Small intestine (tissue), 7 donors: ENCODE measurements at regions not wholly inside any gene's neighbourhood (a gene's known extent, or its start where the extent isn't known, plus 50 kb on each side); places are given as distances from the start of the nearest gene placed in this dataset.
A peak's percentile ranks its signal among the peaks of the same experiment; 100 is the strongest.

Experiments used
- DNase-seq, 2 donors: peaks; one replicate each; pipeline versions ENCODE4 v3.0.0 to v3.0.0-alpha.2; 2013
- FAIRE-seq: peaks from 2 replicates; lab custom pipeline; 2012; peaks lifted over from hg19 to GRCh38; lab: Jason Lieb, UNC
- H3K27ac ChIP-seq, 3 donors: one replicate each; pipeline ENCODE4 v1.5.1; 2013; ENCODE audit warnings: low read length in 2 of 3, mild to moderate bottlenecking in 2 of 3, control low read depth in 1 of 3, inconsistent platforms in 1 of 3, low read depth in 1 of 3, moderate library complexity in 1 of 3
- H3K27me3 ChIP-seq, 3 donors: one replicate each; pipeline ENCODE4 v1.6.1; 2013; ENCODE audit warnings: low read length in 3 of 3, inconsistent platforms in 1 of 3; ENCODE audit not compliant: control insufficient read depth in 3 of 3, insufficient read depth in 3 of 3
- H3K36me3 ChIP-seq, 3 donors: one replicate each; pipeline ENCODE4 v1.6.1; 2013; ENCODE audit warnings: low read length in 3 of 3, inconsistent platforms in 1 of 3, low read depth in 1 of 3, mild to moderate bottlenecking in 1 of 3, moderate library complexity in 1 of 3; ENCODE audit not compliant: control insufficient read depth in 3 of 3, insufficient read depth in 2 of 3
- H3K4me1 ChIP-seq, 3 donors: one replicate each; pipeline ENCODE4 v1.6.1; 2013; ENCODE audit warnings: low read length in 2 of 3, inconsistent platforms in 1 of 3, low read depth in 1 of 3, mild to moderate bottlenecking in 1 of 3, moderate library complexity in 1 of 3; ENCODE audit not compliant: control insufficient read depth in 3 of 3, insufficient read depth in 2 of 3
- H3K4me3 ChIP-seq, 3 donors: one replicate each; pipeline ENCODE4 v1.5.1; 2013; ENCODE audit warnings: low read length in 3 of 3, control low read depth in 1 of 3, inconsistent platforms in 1 of 3, low read depth in 1 of 3, mild to moderate bottlenecking in 1 of 3, moderate library complexity in 1 of 3
- H3K9me3 ChIP-seq, 2 donors: one replicate each; pipeline ENCODE4 v1.6.1; 2013; ENCODE audit warnings: low read depth in 1 of 2, low read length in 1 of 2; ENCODE audit not compliant: control insufficient read depth in 2 of 2, insufficient read depth in 1 of 2
- WGBS, 3 donors: extraction: QIAGEN DNeasy Blood & Tissue Kit; methylation state at CpG; one replicate each; pipeline ENCODE4 v1.1.7; 2013; 5-methylcytosine and 5-hydroxymethylcytosine counted together
- donor health status: healthy with polysubstance abuse.
- donor health status: control.
- donor health status: control.
- donor health status: Bipolar disorder and iron deficiency.
- donor health status: healthy.

- WGBS, 3 donors, result 68 to 77% (median 76%) methylated on average over 2 of the region's 2 CpGs
- peaks cover 0 to 6% (median 6%) of the 10 kb centered on the region in 3 donors for H3K4me1 ChIP-seq
- DNase-seq (no peak), FAIRE-seq (no peak)
- H3K36me3 ChIP-seq, result no peaks in the 10 kb centered on the region
- H3K27me3 ChIP-seq, result no peaks in the 10 kb centered on the region
- no peaks in the 10 kb centered on the region for H3K9me3 ChIP-seq
- H3K27ac ChIP-seq, result no peak overlapping the region
- no peak overlapping the region for H3K4me3 ChIP-seq
Measured at GRCh38 chr11:45076761-45077160, 69.7 kb upstream of the PRDM11 start.

- peaks cover 0 to 2% (median 0%) of the 10 kb centered on the region in 3 donors for H3K27me3 ChIP-seq
- H3K9me3 ChIP-seq, result no peaks in the 10 kb centered on the region
- WGBS, 3 donors, result 68 to 86% (median 80%) methylated on average over 16 of the region's 16 CpGs
- DNase-seq (no peak), FAIRE-seq (no peak)
- no peaks in the 10 kb centered on the region for H3K36me3 ChIP-seq
- peaks cover 0 to 6% (median 6%) of the 10 kb centered on the region in 3 donors for H3K4me1 ChIP-seq
- H3K4me3 ChIP-seq, result no peak overlapping the region
- H3K27ac ChIP-seq, result no peak overlapping the region
Measured at GRCh38 chr11:45078236-45079074, 68.0 kb upstream of the PRDM11 start.

- Histone ChIP-seq H3K27me3 (peaks cover 0 to 2% (median 0%) of the 10 kb centered on the region in 3 donors), H3K36me3 (no peaks in the 10 kb centered on the region), H3K4me1 (peaks cover 0 to 6% (median 2%) of the 10 kb centered on the region in 3 donors), H3K27ac (no peak overlapping the region), H3K4me3 (no peak overlapping the region), H3K9me3 (no peaks in the 10 kb centered on the region)
- DNase-seq (no peak), FAIRE-seq (no peak)
- 40 to 50% (median 50%) methylated on average over 4 of the region's 4 CpGs for WGBS, 3 donors
Measured at GRCh38 chr11:45079075-45079444, 67.4 kb upstream of the PRDM11 start.

GRCh38 chr11:45079567-45079942 lies 66.9 kb upstream of the PRDM11 start:
- Histone ChIP-seq H3K4me1 (peaks cover 0 to 6% (median 0%) of the 10 kb centered on the region in 3 donors), H3K36me3 (no peaks in the 10 kb centered on the region), H3K9me3 (no peaks in the 10 kb centered on the region), H3K27me3 (peaks cover 0 to 2% (median 0%) of the 10 kb centered on the region in 3 donors), H3K4me3 (no peak overlapping the region), H3K27ac (no peak overlapping the region)
- WGBS, 3 donors, result 64 to 78% (median 64%) methylated on average over 1 of the region's 1 CpG
- DNase-seq (no peak), FAIRE-seq (no peak)

- H3K9me3 ChIP-seq, result no peaks in the 10 kb centered on the region
- no peaks in the 10 kb centered on the region for H3K36me3 ChIP-seq
- H3K27ac ChIP-seq, result peak overlapping the region in 2 of 3 donors; percentile 58 to 75
- no peak overlapping the region for H3K4me3 ChIP-seq
- H3K4me1 ChIP-seq, result peaks cover 0 to 6% (median 0%) of the 10 kb centered on the region in 3 donors
- FAIRE-seq, result no peak
- 56 to 66% (median 61%) methylated on average over 15 to 16 of the region's 16 CpGs for WGBS, 3 donors
- H3K27me3 ChIP-seq, result peaks cover 0 to 2% (median 0%) of the 10 kb centered on the region in 3 donors
- DNase-seq, result peak in 1 of 2 donors; percentile 55
Measured at GRCh38 chr11:45079943-45080719, 66.3 kb upstream of the PRDM11 start.

- Histone ChIP-seq H3K36me3 (no peaks in the 10 kb centered on the region), H3K4me1 (peaks cover 0 to 10% (median 9%) of the 10 kb centered on the region in 3 donors), H3K27me3 (peaks cover 0 to 2% (median 0%) of the 10 kb centered on the region in 3 donors), H3K27ac (peak overlapping the region in 1 of 3 donors; percentile 46), H3K9me3 (no peaks in the 10 kb centered on the region), H3K4me3 (no peak overlapping the region)
- no peak for FAIRE-seq
- WGBS, 3 donors, result 54 to 70% (median 54%) methylated on average over 10 of the region's 10 CpGs
- DNase-seq, result no peak
Measured at GRCh38 chr11:45082744-45083543, 63.5 kb upstream of the PRDM11 start.

GRCh38 chr11:45083544-45084087 lies 62.8 kb upstream of the PRDM11 start:
- H3K27ac ChIP-seq, result peak overlapping the region in 1 of 3 donors; percentile 46
- H3K27me3 ChIP-seq, result peaks cover 0 to 2% (median 0%) of the 10 kb centered on the region in 3 donors
- peak; percentile 29 to 57 for DNase-seq
- no peak overlapping the region for H3K4me3 ChIP-seq
- H3K36me3 ChIP-seq, result no peaks in the 10 kb centered on the region
- WGBS, 3 donors, result 26 to 44% (median 27%) methylated on average over 3 of the region's 3 CpGs
- no peak for FAIRE-seq
- H3K4me1 ChIP-seq, result peaks cover 0 to 10% (median 9%) of the 10 kb centered on the region in 3 donors
- no peaks in the 10 kb centered on the region for H3K9me3 ChIP-seq
